ENCODE measurements at regions not wholly inside any gene's neighbourhood (a gene's known extent, or its start where the extent isn't known, plus 50 kb on each side); places are given as distances from the start of the nearest gene placed in this dataset.

DNA sequence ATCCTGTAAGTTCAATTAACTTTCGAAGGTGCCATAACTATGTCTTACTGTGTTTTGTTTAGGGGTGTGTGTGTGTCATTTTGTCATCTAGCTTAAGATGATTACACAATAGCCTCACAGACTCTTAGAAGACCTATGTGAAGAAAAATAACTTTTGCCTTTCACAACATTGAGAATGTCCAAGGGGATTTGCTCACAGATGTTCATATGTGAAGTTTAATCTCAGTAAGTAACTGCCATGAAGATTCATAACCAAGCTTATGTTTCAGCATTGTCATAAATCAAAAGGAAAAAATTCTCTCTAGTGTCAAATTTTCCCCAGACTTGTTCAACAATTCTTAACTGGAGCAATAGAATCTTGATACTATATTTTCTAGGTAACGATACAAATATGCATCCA, 226.1 kb upstream of the PRKD1 start:
- WGBS (ENCODE audit: insufficient coverage): no CpG with 5 or more reads among the region's 2 CpGs
- peak; percentile 68 for DNase-seq
- Histone ChIP-seq H3K27me3 (ENCODE audit: control insufficient read depth, insufficient read depth, low read length) (no peaks in the 10 kb centered on the region), H3K9me3 (replicated peaks; ENCODE audit: control insufficient read depth, low read depth, low read length) (no peaks in the 10 kb centered on the region), H3K27ac (ENCODE audit: low read length) (no peak overlapping the region), H3K4me3 (ENCODE audit: low read length) (no peak overlapping the region), H3K36me3 (ENCODE audit: control insufficient read depth, insufficient read depth, low read length) (no peaks in the 10 kb centered on the region), H3K4me1 (ENCODE audit: control insufficient read depth, insufficient read depth, low read length) (no peaks in the 10 kb centered on the region)

DNA sequence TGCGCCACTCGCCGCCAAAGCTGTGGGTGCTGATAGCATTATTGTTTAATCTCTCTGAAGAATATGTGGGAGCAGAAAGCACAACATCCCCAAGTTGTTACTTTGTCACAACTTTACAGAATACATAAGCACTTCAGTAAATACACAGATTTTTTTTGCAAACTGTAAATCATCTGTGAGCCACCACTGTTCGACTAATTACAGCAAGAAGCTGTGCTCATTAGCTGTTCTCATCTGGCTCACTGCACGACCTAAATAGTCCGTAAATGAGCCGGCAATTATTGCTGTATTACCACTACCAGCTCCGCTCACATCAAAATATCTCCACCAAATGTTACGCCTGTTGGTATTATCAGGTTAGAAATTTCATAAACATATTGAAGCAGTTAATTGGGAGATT, 228.9 kb upstream of the PRKD1 start:
- Histone ChIP-seq H3K27ac (ENCODE audit: low read length) (no peak overlapping the region), H3K9me3 (replicated peaks; ENCODE audit: control insufficient read depth, low read depth, low read length) (no peaks in the 10 kb centered on the region), H3K4me1 (ENCODE audit: control insufficient read depth, insufficient read depth, low read length) (no peaks in the 10 kb centered on the region), H3K4me3 (ENCODE audit: low read length) (no peak overlapping the region), H3K27me3 (ENCODE audit: control insufficient read depth, insufficient read depth, low read length) (no peaks in the 10 kb centered on the region), H3K36me3 (ENCODE audit: control insufficient read depth, insufficient read depth, low read length) (no peaks in the 10 kb centered on the region)
- no peak for DNase-seq
- WGBS (ENCODE audit: insufficient coverage): 71% methylated on average over 1 of the region's 9 CpGs

DNA sequence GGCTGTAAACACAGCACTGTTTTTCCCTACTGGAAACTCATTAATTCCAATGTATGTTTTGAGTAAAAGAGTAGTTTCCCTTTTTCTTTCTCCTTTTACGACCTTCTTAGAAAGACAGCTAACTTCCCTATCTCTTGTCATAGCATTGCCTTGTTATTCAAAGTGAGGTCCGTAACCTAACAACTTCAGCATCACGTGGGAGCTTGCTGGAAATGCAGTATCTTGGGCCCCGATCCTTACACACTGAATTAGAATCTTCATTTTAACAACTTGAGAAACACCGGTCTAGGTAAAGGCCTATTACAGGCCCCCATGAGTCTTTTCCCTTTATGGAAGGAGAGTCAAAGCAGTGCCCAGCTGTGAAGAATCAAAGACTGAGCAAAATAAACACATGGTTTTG, 230.7 kb upstream of the PRKD1 start:
- Histone ChIP-seq H3K9me3 (replicated peaks; ENCODE audit: control insufficient read depth, low read depth, low read length) (no peaks in the 10 kb centered on the region), H3K4me1 (ENCODE audit: control insufficient read depth, insufficient read depth, low read length) (no peaks in the 10 kb centered on the region), H3K4me3 (ENCODE audit: low read length) (no peak overlapping the region), H3K27ac (ENCODE audit: low read length) (no peak overlapping the region), H3K27me3 (ENCODE audit: control insufficient read depth, insufficient read depth, low read length) (no peaks in the 10 kb centered on the region), H3K36me3 (ENCODE audit: control insufficient read depth, insufficient read depth, low read length) (no peaks in the 10 kb centered on the region)
- no peak for DNase-seq
- 52% methylated on average over 2 of the region's 5 CpGs for WGBS (ENCODE audit: insufficient coverage)

DNA sequence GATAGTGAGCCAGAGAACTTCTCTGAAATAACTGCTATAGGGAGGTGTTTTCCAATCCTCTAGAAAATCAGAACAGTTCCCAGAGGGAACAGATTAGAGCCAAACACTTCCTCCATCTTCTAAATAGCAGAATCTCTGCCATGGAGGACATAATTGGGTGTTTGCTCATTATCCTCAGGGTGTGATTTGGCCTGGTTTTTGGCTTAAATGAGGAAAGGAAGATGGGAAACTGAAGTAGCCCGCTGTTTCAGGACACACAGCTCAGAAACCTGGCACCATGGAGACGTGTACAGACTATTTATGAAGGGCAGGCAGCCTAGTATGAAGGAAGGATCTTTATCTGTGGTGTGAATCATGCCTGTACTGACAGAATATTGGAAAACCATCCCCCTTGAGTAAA, 231.7 kb upstream of the PRKD1 start:
- no peaks in the 10 kb centered on the region for H3K4me1 ChIP-seq (ENCODE audit: control insufficient read depth, insufficient read depth, low read length)
- H3K36me3 ChIP-seq (ENCODE audit: control insufficient read depth, insufficient read depth, low read length): no peaks in the 10 kb centered on the region
- no peaks in the 10 kb centered on the region for H3K27me3 ChIP-seq (ENCODE audit: control insufficient read depth, insufficient read depth, low read length)
- H3K27ac ChIP-seq (ENCODE audit: low read length): no peak overlapping the region
- peak; percentile 69 for DNase-seq
- H3K9me3 ChIP-seq (replicated peaks; ENCODE audit: control insufficient read depth, low read depth, low read length): no peaks in the 10 kb centered on the region
- WGBS (ENCODE audit: insufficient coverage): 63% methylated on average over 1 of the region's 2 CpGs
- no peak overlapping the region for H3K4me3 ChIP-seq (ENCODE audit: low read length)

DNA sequence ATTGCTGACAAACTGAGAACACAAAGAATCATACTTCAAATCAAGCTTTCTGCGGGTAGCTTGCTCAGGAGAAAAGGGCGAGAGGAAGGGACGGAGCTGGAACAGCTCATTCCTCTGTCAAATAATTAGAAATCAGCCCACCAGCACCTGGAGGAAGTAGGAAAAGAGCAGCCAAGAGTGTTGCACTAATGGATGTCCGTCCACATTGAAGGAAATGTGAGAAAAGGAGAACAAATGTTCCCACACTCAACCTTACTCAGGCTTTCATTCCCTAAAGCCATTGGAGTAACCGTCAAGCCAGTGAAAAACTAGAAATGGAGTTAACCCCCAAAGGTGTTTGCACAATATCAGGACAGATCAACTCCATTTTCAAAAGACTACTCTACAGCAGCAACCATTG, 233.0 kb upstream of the PRKD1 start:
- WGBS (ENCODE audit: insufficient coverage): no CpG with 5 or more reads among the region's 5 CpGs
- no peak overlapping the region for H3K27ac ChIP-seq (ENCODE audit: low read length)
- DNase-seq: no peak

DNA sequence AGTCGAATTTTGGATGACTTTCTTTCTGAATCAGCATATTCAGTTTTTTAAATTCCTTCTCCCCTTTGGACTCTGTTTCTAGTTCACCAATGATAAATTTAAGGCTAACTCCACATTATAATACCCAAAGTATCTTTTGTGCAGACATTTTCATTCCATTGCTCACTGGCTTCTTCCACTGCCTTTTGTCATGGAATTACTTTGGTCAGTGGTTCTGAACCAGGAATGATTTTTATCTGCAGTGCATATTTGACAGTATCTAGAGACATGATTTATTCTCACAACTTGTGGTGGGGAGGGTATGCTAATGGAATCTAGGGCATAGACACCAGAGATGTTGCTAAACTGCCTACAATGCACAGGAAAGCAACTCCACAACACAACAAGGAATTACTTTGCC, 234.4 kb upstream of the PRKD1 start:
- no peaks in the 10 kb centered on the region for H3K27me3 ChIP-seq (ENCODE audit: control insufficient read depth, insufficient read depth, low read length)
- no peak overlapping the region for H3K27ac ChIP-seq (ENCODE audit: low read length)
- DNase-seq: no peak
- no peak overlapping the region for H3K4me3 ChIP-seq (ENCODE audit: low read length)
- no CpG with 5 or more reads among the region's 1 CpG for WGBS (ENCODE audit: insufficient coverage)
- H3K9me3 ChIP-seq (replicated peaks; ENCODE audit: control insufficient read depth, low read depth, low read length): no peaks in the 10 kb centered on the region
- no peaks in the 10 kb centered on the region for H3K36me3 ChIP-seq (ENCODE audit: control insufficient read depth, insufficient read depth, low read length)
- H3K4me1 ChIP-seq (ENCODE audit: control insufficient read depth, insufficient read depth, low read length): no peaks in the 10 kb centered on the region

More for the DNA sequence above, 233.0 kb upstream of the PRKD1 start:
- Histone ChIP-seq H3K4me3 (ENCODE audit: low read length) (no peak overlapping the region), H3K27me3 (ENCODE audit: control insufficient read depth, insufficient read depth, low read length) (no peaks in the 10 kb centered on the region), H3K36me3 (ENCODE audit: control insufficient read depth, insufficient read depth, low read length) (no peaks in the 10 kb centered on the region), H3K4me1 (ENCODE audit: control insufficient read depth, insufficient read depth, low read length) (no peaks in the 10 kb centered on the region), H3K9me3 (replicated peaks; ENCODE audit: control insufficient read depth, low read depth, low read length) (no peaks in the 10 kb centered on the region)

DNA sequence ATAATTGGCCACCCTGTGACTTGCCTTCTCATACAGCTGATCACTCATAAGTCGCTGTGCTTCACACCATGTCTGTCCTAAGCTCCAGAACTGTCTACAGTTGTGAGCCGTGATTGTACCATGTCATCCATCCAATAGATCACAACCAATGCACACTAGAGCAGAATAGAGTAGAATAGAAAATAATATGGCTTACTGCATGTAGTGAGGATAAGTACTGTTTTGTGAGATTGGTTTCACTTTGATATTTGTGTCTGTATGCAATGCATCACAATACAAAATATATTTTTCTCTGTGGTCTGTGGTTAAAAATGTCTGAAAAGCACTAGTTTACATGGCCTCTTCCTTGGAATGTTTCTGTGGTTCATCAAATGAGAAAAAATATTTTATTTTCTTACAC, 237.6 kb upstream of the PRKD1 start:
- Histone ChIP-seq H3K9me3 (replicated peaks; ENCODE audit: control insufficient read depth, low read depth, low read length) (peaks cover 7% of the 10 kb centered on the region), H3K4me1 (ENCODE audit: control insufficient read depth, insufficient read depth, low read length) (no peaks in the 10 kb centered on the region), H3K36me3 (ENCODE audit: control insufficient read depth, insufficient read depth, low read length) (no peaks in the 10 kb centered on the region), H3K27me3 (ENCODE audit: control insufficient read depth, insufficient read depth, low read length) (no peaks in the 10 kb centered on the region), H3K27ac (ENCODE audit: low read length) (no peak overlapping the region), H3K4me3 (ENCODE audit: low read length) (no peak overlapping the region)
- no CpG with 5 or more reads among the region's 2 CpGs for WGBS (ENCODE audit: insufficient coverage)
- no peak for DNase-seq

DNA sequence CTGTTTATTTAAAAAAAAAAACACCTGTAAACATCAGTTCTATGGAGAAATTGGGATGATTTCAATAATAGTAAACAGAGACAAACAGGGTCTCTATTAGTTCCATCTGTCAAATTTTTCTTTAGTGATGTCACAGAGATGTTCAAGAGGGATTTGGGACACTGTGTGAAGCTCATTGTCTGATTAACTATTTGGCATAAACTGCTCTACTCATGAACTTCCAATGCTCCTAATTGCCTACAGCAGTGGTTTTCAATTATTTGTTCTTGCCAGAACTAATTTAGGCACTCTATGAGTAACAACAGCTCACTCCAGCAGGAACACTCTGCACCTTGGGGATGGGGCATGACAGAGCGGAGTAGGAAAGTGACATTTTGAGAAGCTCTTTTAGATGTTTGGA, 250.1 kb upstream of the PRKD1 start:
- H3K4me1 ChIP-seq (ENCODE audit: control insufficient read depth, insufficient read depth, low read length): no peaks in the 10 kb centered on the region
- 80% methylated on average over 1 of the region's 1 CpG for WGBS (ENCODE audit: insufficient coverage)
- no peak overlapping the region for H3K4me3 ChIP-seq (ENCODE audit: low read length)
- H3K27me3 ChIP-seq (ENCODE audit: control insufficient read depth, insufficient read depth, low read length): no peaks in the 10 kb centered on the region
- H3K27ac ChIP-seq (ENCODE audit: low read length): no peak overlapping the region
- no peaks in the 10 kb centered on the region for H3K9me3 ChIP-seq (replicated peaks; ENCODE audit: control insufficient read depth, low read depth, low read length)
- DNase-seq: peak; percentile 43
- H3K36me3 ChIP-seq (ENCODE audit: control insufficient read depth, insufficient read depth, low read length): no peaks in the 10 kb centered on the region

DNA sequence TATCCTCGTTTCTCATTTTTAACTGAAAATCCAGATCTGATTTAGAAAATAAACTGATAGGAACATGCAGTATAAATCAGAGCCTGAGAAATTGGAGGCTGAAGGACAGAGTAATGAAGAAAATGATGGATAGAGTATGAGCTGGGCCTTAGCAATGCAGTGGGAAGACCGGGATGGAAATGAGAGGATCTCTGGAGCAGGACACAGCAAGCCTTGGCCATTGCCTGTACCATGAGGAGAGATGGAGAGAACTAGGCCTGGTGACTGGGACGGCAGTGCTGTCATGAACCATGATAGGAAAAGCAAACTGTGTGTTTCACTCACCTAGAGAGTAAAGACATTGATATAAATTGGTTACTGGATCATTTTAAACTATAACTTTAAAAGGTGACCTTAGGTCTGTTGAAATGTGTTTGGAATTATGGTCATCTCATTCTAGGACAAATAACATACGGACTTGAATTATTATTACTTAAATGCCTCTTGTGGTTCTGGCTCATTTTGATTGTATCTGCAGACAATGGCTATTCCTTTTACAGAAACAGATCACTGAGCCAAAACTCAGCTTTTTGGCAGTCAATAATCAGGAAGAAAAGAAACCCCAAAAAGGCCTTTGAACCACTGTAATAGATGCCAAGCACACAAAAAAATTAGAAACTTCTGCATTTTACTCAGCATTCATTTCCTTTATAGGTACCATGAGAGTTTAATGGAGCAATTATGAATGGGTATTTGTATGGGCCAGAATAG, 251.9 kb upstream of the PRKD1 start:
- peak; percentile 30 for DNase-seq
- Histone ChIP-seq H3K4me1 (ENCODE audit: control insufficient read depth, insufficient read depth, low read length) (no peaks in the 10 kb centered on the region), H3K27me3 (ENCODE audit: control insufficient read depth, insufficient read depth, low read length) (no peaks in the 10 kb centered on the region), H3K4me3 (ENCODE audit: low read length) (no peak overlapping the region), H3K27ac (ENCODE audit: low read length) (no peak overlapping the region), H3K36me3 (ENCODE audit: control insufficient read depth, insufficient read depth, low read length) (no peaks in the 10 kb centered on the region), H3K9me3 (replicated peaks; ENCODE audit: control insufficient read depth, low read depth, low read length) (no peaks in the 10 kb centered on the region)
- WGBS (ENCODE audit: insufficient coverage): 67% methylated on average over 1 of the region's 4 CpGs

DNA sequence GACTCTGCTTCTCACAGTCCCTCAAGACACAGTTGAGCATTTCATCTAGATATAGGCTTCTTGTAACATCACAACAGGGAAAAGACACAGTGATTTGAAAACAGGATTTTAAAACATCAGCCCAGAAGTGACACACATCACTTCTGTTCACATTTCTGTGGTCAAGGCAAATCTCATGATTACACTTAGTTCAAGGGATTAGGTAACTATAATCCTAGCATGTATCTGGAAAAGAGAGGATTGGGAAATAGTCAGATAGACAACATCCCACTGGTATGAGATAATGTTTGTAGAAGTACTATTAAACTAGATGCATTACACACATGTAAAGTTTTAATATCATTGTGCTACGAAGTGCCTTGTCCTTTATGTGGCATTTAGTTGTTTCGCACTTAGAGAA, 252.6 kb upstream of the PRKD1 start:
- WGBS (ENCODE audit: insufficient coverage): 67% methylated on average over 1 of the region's 2 CpGs

DNA sequence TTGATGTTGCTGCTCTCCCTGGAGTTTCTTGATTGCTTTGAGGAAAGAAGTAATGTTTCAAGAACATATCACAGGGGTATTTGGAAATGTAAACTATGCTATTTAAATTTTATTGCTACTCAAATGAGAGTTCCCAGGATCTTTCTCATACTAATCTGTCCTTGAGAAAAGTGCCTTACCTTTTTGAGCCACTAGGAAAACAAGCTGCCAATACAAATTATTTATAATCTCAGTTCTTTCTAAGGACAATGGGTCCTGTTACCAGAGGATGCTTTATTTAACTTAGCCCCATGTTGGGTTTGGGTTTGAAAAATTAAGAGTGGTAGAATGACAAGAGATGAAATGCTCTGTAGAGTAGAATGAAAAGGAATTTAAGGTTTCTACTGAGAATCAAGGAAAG, 258.2 kb upstream of the PRKD1 start:
- no peak for DNase-seq
- H3K27me3 ChIP-seq (ENCODE audit: control insufficient read depth, insufficient read depth, low read length): no peaks in the 10 kb centered on the region
- H3K4me3 ChIP-seq (ENCODE audit: low read length): no peak overlapping the region
- H3K9me3 ChIP-seq (replicated peaks; ENCODE audit: control insufficient read depth, low read depth, low read length): no peaks in the 10 kb centered on the region
- H3K36me3 ChIP-seq (ENCODE audit: control insufficient read depth, insufficient read depth, low read length): no peaks in the 10 kb centered on the region
- H3K4me1 ChIP-seq (ENCODE audit: control insufficient read depth, insufficient read depth, low read length): no peaks in the 10 kb centered on the region
- no peak overlapping the region for H3K27ac ChIP-seq (ENCODE audit: low read length)

More for the DNA sequence above, 252.6 kb upstream of the PRKD1 start:
- Histone ChIP-seq H3K9me3 (replicated peaks; ENCODE audit: control insufficient read depth, low read depth, low read length) (no peaks in the 10 kb centered on the region), H3K4me1 (ENCODE audit: control insufficient read depth, insufficient read depth, low read length) (no peaks in the 10 kb centered on the region), H3K4me3 (ENCODE audit: low read length) (no peak overlapping the region), H3K27ac (ENCODE audit: low read length) (no peak overlapping the region), H3K36me3 (ENCODE audit: control insufficient read depth, insufficient read depth, low read length) (no peaks in the 10 kb centered on the region), H3K27me3 (ENCODE audit: control insufficient read depth, insufficient read depth, low read length) (no peaks in the 10 kb centered on the region)
- DNase-seq: peak; percentile 3

All from muscle of leg (tissue), 3 donors.